GM12873 (cell line): ENCODE measurements at regions not wholly inside any gene's neighbourhood (a gene's known extent, or its start where the extent isn't known, plus 50 kb on each side); places are given as distances from the start of the nearest gene placed in this dataset.

Source experiments
- CTCF ChIP-seq: IDR thresholded peaks from 2 replicates; pipeline ENCODE4 v1.5.1; 2012; ENCODE audit warnings: low read depth, mild to moderate bottlenecking, moderate library complexity, low read length, control low read depth; ENCODE audit not compliant: insufficient read depth; ENCODE audit errors: missing control alignments

DNA sequence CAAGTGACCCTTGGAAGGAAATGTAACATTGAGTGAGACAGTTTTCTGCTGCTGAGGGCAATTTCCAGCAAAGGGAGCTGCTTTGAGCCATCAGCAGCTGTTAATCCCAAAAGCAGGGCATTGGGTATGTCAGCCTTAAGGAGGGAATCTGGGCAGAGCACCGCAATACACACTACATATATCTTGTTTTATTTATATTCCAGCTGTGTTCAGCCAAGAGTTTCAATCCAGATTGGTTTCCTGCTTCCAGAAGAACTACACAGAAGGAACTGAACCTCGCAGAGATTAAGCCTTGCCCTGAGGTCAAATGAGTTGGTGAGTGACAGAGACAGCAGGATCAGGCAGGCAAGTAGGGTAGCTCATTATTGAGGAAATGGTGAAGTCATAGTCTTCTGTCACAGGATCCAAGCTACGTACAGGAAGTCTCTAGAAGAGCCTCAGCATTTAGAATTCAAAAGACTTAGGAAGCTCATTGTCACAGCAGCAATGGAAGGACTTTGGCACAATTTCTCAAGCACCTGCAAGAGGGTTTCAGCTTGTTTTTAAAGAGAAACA lies 109.9 kb upstream of the HEY2 start:
- TF ChIP-seq CTCF, result no peak

GRCh38 chr6:125640441-125641150 lies 108.8 kb upstream of the HEY2 start:
- no peak for TF ChIP-seq CTCF

DNA sequence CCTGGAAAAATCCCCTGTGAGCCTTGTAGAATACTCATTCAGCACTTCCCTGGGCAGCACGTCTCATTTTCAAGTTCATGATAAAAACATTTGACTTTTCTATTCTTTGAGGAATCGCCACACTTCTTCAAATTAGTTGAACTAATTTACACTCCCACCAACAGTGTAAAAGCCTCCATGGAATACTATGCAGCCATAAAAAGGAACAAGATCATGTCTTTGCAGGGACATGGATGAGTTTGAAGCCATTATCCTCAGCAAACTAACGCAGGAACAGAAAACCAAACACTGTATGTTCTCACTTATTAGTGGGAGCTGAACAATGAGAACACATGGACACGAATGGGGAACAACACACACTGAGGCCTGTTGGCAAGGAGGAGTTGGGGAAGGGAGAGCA lies 102.0 kb upstream of the HEY2 start:
- TF ChIP-seq CTCF, result no peak

- TF ChIP-seq CTCF, result no peak
Observed at GRCh38 chr6:125655511-125655910, 93.9 kb upstream of the HEY2 start.

DNA sequence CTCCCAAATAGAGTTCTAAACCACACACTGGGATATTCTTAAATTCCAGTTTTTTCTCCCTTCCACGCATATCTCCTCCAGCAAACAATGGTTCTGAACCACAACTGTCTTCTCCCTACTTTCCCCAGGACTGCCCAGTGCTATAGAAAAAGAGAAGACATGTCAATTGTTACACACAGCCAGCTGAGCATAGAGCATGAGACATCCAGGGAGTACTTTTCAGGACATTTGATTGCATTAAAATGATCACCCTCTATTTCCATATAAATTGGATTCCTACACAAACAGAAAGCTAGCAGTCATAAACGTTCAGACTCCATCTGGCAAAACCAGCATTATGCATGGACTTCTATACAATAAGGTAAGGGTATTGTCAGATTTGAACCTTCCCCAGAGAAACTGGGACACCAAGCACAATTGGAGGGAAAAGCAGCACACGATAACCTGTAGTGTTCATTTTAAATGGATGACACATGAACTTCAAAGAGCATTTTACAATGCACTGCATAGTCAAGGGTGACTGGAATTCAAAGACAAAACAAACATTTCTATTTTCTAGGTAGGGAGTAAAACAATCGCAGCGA lies 93.1 kb upstream of the HEY2 start:
- no peak for TF ChIP-seq CTCF

DNA sequence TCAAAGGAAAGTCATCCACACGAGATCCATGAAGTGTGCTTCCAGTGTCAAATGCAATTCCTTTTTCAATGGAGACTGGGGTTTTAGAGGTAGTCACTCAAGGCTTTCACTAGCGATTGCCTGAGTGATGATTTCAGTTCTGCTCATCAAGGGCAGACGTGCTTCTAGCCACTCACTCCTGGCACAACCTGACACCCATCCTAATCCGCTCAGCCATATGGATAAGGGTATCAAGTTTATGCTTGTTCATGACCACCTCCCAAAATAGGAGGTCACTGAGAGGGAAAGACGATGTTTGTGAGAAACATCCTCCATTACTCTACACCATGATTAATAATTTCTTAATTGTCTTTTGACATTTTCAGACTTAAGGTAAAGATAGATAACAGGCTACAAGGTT lies 91.3 kb upstream of the HEY2 start:
- TF ChIP-seq CTCF, result no peak

DNA sequence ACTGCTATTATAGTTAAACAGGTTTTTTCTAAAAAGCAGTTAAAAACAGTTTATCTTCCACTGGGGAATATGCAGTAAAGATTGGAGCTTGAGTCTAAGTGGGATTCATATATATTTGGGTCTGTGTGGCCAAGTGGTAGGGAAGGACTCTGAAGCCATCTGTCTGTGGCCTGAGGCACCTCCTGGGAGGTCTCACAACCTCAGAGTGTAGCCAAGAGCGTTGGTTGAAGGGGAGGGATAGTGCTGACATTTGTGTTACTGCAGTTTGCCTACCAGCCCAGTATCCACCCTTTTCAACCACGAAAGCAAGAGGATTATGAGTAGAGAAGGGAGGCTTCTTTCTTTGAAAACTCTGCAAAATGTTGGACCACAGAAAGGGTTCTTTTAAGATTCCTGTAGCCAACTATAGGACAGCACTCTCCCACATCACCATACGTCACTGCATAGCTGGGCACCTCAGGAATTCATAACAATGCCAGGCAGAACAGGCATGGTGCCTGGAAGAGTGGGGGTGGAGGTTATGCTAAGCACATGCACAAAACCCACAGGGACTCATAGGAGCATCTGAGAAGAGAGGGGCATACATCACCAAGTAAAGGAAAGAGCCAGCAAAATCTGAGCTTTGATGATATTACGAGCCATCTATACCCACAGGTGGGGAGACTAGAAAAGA lies 90.5 kb upstream of the HEY2 start:
- TF ChIP-seq CTCF, result no peak
